ENCODE measurements at regions not wholly inside any gene's neighbourhood (a gene's known extent, or its start where the extent isn't known, plus 50 kb on each side); places are given as distances from the start of the nearest gene placed in this dataset.
"Not testable (repeated sequence)": the region's sequence is repeated elsewhere in the genome, so short reads cannot be mapped to it uniquely, and the experiment has no call there.

GRCh38 chr2:111282162-111282561, 161.4 kb downstream of the BCL2L11 start:
- not testable (repeated sequence) for TF ChIP-seq CTCF (conservative IDR thresholded peaks at IDR 0.05 in 1 of 2, IDR thresholded peaks at IDR 0.05 in 1 of 2; ENCODE audit: low read depth in 1 of 2, low read length in 2 of 2); EZH2 (IDR thresholded peaks at IDR 0.05; ENCODE audit: low read length, missing control alignments)
